NCI-H345 (cell line): ENCODE measurements at regions not wholly inside any gene's neighbourhood (a gene's known extent, or its start where the extent isn't known, plus 50 kb on each side); places are given as distances from the start of the nearest gene placed in this dataset.
A peak's percentile ranks its signal among the peaks of the same experiment; 100 is the strongest.
"Not testable (repeated sequence)": the region's sequence is repeated elsewhere in the genome, so short reads cannot be mapped to it uniquely, and the experiment has no call there.

ENCODE experiments used
- DNase-seq: peaks from one replicate; lab custom pipeline; 2025; lab: John Stamatoyannopoulos, UW

- peak; percentile 39 for DNase-seq
Observed at GRCh38 chr6:137399881-137400443, 94.2 kb downstream of the OLIG3 start.

- DNase-seq, result no peak
Observed at GRCh38 chr6:137395316-137395715, 98.9 kb downstream of the OLIG3 start.

- DNase-seq, result no peak
Observed at GRCh38 chr6:137391061-137391814, 103.0 kb downstream of the OLIG3 start.

- DNase-seq, result no peak
Observed at GRCh38 chr6:137390334-137390733, 103.9 kb downstream of the OLIG3 start.

GRCh38 chr6:137389150-137389704, 105.0 kb downstream of the OLIG3 start:
- DNase-seq, result no peak

- no peak for DNase-seq
Observed at GRCh38 chr6:137387096-137387764, 107.0 kb downstream of the OLIG3 start.

- DNase-seq, result not testable (repeated sequence)
Observed at GRCh38 chr6:137383287-137383686, 110.9 kb downstream of the OLIG3 start.

- DNase-seq, result no peak
Observed at GRCh38 chr6:137378090-137378369, 116.2 kb downstream of the OLIG3 start.

- DNase-seq, result no peak
Observed at GRCh38 chr6:137373296-137373695, 120.9 kb downstream of the OLIG3 start.

- no peak for DNase-seq
Observed at GRCh38 chr6:137372532-137372931, 121.7 kb downstream of the OLIG3 start.

- DNase-seq, result no peak
Observed at GRCh38 chr6:137371634-137372016, 122.6 kb downstream of the OLIG3 start.

GRCh38 chr6:137370871-137371633, 123.1 kb downstream of the OLIG3 start:
- DNase-seq, result no peak

- no peak for DNase-seq
Observed at GRCh38 chr6:137369136-137369535, 125.1 kb downstream of the OLIG3 start.

GRCh38 chr6:137365707-137366437, 128.3 kb downstream of the OLIG3 start:
- DNase-seq, result no peak

GRCh38 chr6:137363805-137364138, 130.4 kb downstream of the OLIG3 start:
- DNase-seq, result no peak

GRCh38 chr6:137362878-137363804, 131.1 kb downstream of the OLIG3 start:
- no peak for DNase-seq

- DNase-seq, result no peak
Observed at GRCh38 chr6:137361701-137362100, 132.5 kb downstream of the OLIG3 start.

- no peak for DNase-seq
Observed at GRCh38 chr6:137358273-137358672, 135.9 kb downstream of the OLIG3 start.

- DNase-seq, result no peak
Observed at GRCh38 chr6:137357948-137358266, 136.3 kb downstream of the OLIG3 start.

- no peak for DNase-seq
Observed at GRCh38 chr6:137357263-137357947, 136.8 kb downstream of the OLIG3 start.
